ENCODE measurements at regions not wholly inside any gene's neighbourhood (a gene's known extent, or its start where the extent isn't known, plus 50 kb on each side); places are given as distances from the start of the nearest gene placed in this dataset.

DNA sequence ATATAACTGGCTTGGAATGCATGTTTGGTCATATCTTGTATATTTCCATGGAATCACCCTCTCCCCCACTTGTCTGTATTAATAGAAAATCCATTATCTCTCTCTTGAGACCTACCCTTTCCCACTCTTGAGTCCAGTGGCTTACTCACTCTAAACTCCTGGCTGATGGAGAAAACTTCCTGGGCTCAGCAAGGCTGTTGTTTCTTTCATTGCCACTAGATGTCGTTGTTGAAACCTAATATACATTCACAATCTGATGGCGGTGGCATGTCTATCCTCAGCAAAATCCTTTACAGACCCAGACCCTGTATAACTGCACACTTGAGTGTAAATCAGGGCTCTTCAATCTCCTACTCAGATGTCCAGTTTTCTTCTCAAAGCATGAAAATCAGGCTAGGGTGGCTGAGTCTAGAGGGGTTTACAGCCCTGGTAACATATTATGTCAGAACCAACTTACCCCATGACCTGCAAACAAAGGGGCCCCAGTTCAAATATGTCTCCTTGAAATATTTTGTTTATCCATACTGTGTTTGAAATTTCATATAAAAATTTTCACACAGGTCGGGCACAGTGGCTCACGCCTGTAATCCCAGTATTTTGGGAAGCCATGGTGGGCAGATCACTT, 70.0 kb upstream of the FAM241A start:
- ChIA-PET CTCF (ENCODE audit: low intra/inter-chr PET ratio) (no interaction called here), POLR2A (no interaction called here)
- in situ Hi-C loops (cut with MboI), result no loop called here
- Histone ChIP-seq H3K9me3 (replicated peaks; ENCODE audit: control insufficient read depth, insufficient read depth, low read depth, low read length) (no peaks in the 10 kb centered on the region), H3K4me1 (replicated peaks in 1 of 2; ENCODE audit: control insufficient read depth in 2 of 2, insufficient read depth in 2 of 2, low read length in 2 of 2) (no peaks in the 10 kb centered on the region), H3K27ac (ENCODE audit: extremely low read depth, low read depth, low read length) (no peak overlapping the region), H3K36me3 (ENCODE audit: control insufficient read depth, insufficient read depth, low read length) (no peaks in the 10 kb centered on the region), H3K4me3 (no peak overlapping the region), H3K27me3 (ENCODE audit: control insufficient read depth in 2 of 2, insufficient read depth in 2 of 2, low read length in 2 of 2) (no peaks in the 10 kb centered on the region), H3K9me1 (ENCODE audit: control insufficient read depth, insufficient read depth, low read length) (no peaks in the 10 kb centered on the region), H4K20me1 (replicated peaks; ENCODE audit: control insufficient read depth, insufficient read depth, low read length) (no peaks in the 10 kb centered on the region), H3K79me2 (ENCODE audit: control insufficient read depth, insufficient read depth, low read length) (no peaks in the 10 kb centered on the region), H2AFZ (ENCODE audit: low read depth, low read length) (no peak overlapping the region), H3K9ac (ENCODE audit: insufficient read depth in 1 of 2, low read depth in 2 of 2, low read length in 2 of 2) (no peak overlapping the region), H3K4me2 (ENCODE audit: insufficient read depth, low read length) (no peak overlapping the region)
- WGBS (ENCODE audit: insufficient coverage, low coverage, missing lambda C conversion rate), result 2% methylated on average over 4 of the region's 4 CpGs
- DNase-seq (ENCODE audit: extremely low read depth in 1 of 4, low spot score in 3 of 4) (peak; percentile 51 to 61 (median 54)), ATAC-seq (peak; percentile 94), FAIRE-seq (peak; percentile 95)
- intact Hi-C loops (cut with micrococcal nuclease), result loop anchor here (1.0 to 5.0 kb wide), 2 partner anchors 160 to 447 kb away; no protein-coding TSS in a partner anchor
- no TSS peak for BruUV-seq (replicated peaks)
- no peak for TF ChIP-seq SIN3B (IDR thresholded peaks at IDR 0.05; ENCODE audit: low read depth)
- no peak for TF ChIP-seq NFYB (IDR thresholded peaks at IDR 0.05; ENCODE audit: extremely low read depth, insufficient read length)
- TF ChIP-seq NCOA4 (IDR thresholded peaks at IDR 0.05; ENCODE audit: partially characterized antibody), result no peak
- TF ChIP-seq KLF13 (tag; IDR thresholded peaks at IDR 0.05; ENCODE audit: borderline replicate concordance, low read depth), result no peak
- TF ChIP-seq, protein P1, sequence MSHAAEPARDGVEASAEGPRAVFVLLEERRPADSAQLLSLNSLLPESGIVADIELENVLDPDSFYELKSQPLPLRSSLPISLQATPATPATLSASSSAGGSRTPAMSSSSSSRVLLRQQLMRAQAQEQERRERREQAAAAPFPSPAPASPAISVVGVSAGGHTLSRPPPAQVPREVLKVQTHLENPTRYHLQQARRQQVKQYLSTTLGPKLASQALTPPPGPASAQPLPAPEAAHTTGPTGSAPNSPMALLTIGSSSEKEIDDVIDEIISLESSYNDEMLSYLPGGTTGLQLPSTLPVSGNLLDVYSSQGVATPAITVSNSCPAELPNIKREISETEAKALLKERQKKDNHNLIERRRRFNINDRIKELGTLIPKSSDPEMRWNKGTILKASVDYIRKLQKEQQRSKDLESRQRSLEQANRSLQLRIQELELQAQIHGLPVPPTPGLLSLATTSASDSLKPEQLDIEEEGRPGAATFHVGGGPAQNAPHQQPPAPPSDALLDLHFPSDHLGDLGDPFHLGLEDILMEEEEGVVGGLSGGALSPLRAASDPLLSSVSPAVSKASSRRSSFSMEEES (CRISPR knock-in tag; IDR thresholded peaks at IDR 0.05), result no peak
- no peak for TF ChIP-seq SMARCC2 (IDR thresholded peaks at IDR 0.05; ENCODE audit: low read depth)
- no peak for TF ChIP-seq MXI1 (IDR thresholded peaks at IDR 0.05; ENCODE audit: low read depth, low read length)
- no peak for TF ChIP-seq DPF2 (IDR thresholded peaks at IDR 0.05)
- TF ChIP-seq CREB5 (CRISPR knock-in tag; IDR thresholded peaks at IDR 0.05), result no peak
- 0 out of 2 replicates have a peak, but pooled peaks have one; percentile 27 for TF ChIP-seq ARID3A (IDR thresholded peaks at IDR 0.05; ENCODE audit: borderline replicate concordance, low read depth, low read length)
- peak; percentile 38; the same call in 1 of the 2 replicates for TF ChIP-seq SMC3 (conservative IDR thresholded peaks at IDR 0.05; ENCODE audit: insufficient read depth, low read depth, low read length)
- TF ChIP-seq ZKSCAN8 (CRISPR knock-in tag; IDR thresholded peaks at IDR 0.05), result no peak
- TF ChIP-seq FOSL1 (tag; conservative IDR thresholded peaks at IDR 0.05), result no peak
- TF ChIP-seq, protein P2, sequence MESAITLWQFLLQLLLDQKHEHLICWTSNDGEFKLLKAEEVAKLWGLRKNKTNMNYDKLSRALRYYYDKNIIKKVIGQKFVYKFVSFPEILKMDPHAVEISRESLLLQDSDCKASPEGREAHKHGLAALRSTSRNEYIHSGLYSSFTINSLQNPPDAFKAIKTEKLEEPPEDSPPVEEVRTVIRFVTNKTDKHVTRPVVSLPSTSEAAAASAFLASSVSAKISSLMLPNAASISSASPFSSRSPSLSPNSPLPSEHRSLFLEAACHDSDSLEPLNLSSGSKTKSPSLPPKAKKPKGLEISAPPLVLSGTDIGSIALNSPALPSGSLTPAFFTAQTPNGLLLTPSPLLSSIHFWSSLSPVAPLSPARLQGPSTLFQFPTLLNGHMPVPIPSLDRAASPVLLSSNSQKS (CRISPR knock-in tag; IDR thresholded peaks at IDR 0.05), result no peak
- no peak for TF ChIP-seq ZBED1 (IDR thresholded peaks at IDR 0.05)
